ENCODE measurements at regions not wholly inside any gene's neighbourhood (a gene's known extent, or its start where the extent isn't known, plus 50 kb on each side); places are given as distances from the start of the nearest gene placed in this dataset.

DNA sequence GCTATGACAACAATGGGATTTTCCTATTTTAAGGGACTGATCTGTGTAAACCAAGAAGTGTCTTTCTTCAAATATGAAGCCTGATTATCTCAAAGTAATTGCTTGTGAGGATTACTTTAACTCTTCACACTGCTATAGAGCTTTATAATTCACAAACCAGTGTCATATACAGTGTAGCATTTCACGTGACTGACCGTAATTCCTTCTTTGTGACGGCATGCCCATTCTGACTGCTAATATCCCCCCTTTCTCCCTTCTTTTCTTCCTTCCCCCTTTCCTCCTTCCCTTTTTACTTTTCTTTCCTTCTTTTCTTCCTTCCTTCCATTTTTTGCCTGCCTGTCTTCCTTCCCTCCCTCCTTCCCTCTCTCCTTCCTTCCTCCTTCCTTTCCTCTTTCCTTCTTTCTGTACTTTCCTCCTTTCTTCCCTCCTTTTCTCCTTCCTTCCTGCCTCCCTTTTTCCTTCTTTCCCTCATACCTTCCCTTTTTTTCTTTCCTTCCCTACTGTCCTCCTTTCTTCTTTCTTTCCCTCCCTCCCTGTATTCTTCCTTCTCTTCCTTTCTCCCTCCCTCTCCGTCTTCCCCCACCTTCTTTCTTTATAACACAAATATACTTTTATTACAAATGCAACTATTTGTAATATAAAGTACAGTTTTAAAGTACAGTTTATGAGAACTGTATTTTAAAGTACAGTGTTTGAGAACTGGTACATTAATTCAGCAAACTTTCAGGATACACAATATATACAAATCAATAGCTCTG lies 75.0 kb upstream of the EXOC2 start:
- Histone ChIP-seq H4K20me1 (ENCODE audit: insufficient read depth, low read length) (no peaks in the 10 kb centered on the region), H3K9me3 (ENCODE audit: insufficient read depth, low read length, severe bottlenecking) (no peaks in the 10 kb centered on the region), H3K27me3 (ENCODE audit: insufficient read depth, low read length, poor library complexity) (peaks cover 15% of the 10 kb centered on the region), H2AFZ (ENCODE audit: low read depth, low read length) (no peak overlapping the region), H3K79me2 (ENCODE audit: insufficient read depth, low read length) (no peaks in the 10 kb centered on the region), H3K4me3 (ENCODE audit: low read depth in 1 of 2, low read length in 2 of 2) (no peak overlapping the region), H3K4me2 (ENCODE audit: insufficient read depth, low read length) (no peak overlapping the region), H3K27ac (ENCODE audit: low read length) (no peak overlapping the region), H3K9ac (ENCODE audit: low read depth, low read length) (no peak overlapping the region), H3K36me3 (ENCODE audit: insufficient read depth, low read length) (no peaks in the 10 kb centered on the region), H3K4me1 (ENCODE audit: insufficient read depth, low read length) (no peaks in the 10 kb centered on the region)
- ATAC-seq (ENCODE audit: insufficient read depth, low read depth) (no peak), DNase-seq (no peak)
- TF ChIP-seq, protein P1, sequence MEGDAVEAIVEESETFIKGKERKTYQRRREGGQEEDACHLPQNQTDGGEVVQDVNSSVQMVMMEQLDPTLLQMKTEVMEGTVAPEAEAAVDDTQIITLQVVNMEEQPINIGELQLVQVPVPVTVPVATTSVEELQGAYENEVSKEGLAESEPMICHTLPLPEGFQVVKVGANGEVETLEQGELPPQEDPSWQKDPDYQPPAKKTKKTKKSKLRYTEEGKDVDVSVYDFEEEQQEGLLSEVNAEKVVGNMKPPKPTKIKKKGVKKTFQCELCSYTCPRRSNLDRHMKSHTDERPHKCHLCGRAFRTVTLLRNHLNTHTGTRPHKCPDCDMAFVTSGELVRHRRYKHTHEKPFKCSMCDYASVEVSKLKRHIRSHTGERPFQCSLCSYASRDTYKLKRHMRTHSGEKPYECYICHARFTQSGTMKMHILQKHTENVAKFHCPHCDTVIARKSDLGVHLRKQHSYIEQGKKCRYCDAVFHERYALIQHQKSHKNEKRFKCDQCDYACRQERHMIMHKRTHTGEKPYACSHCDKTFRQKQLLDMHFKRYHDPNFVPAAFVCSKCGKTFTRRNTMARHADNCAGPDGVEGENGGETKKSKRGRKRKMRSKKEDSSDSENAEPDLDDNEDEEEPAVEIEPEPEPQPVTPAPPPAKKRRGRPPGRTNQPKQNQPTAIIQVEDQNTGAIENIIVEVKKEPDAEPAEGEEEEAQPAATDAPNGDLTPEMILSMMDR (IDR thresholded peaks at IDR 0.05; ENCODE audit: borderline replicate concordance, extremely low read depth, low read length, poor library complexity, severe bottlenecking), result no peak
- no peak for TF ChIP-seq EZH2 (IDR thresholded peaks at IDR 0.05; ENCODE audit: borderline replicate concordance, low read depth, low read length, severe bottlenecking)

DNA sequence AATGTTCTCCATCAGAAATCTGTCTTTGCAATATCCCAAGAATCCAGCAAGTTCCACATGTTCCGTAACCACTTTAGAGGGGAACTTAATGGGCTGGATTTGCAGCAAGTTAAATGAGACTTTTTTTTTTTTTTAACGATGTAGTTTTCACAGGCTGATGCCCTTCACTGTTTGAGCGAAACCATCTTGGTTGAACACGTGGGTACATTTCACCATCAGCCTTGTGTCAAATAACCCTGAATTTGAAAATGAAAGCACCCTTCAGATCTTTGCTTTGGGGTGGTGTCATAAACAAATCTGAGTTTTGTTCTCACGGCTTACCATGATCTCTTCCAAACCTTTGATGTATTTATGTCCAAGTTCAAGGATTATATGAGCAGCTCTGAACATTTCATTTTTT lies 73.7 kb upstream of the EXOC2 start:
- no peak for ATAC-seq (ENCODE audit: insufficient read depth, low read depth)
- H3K27ac ChIP-seq (ENCODE audit: low read length), result no peak overlapping the region
- no peak overlapping the region for H2AFZ ChIP-seq (ENCODE audit: low read depth, low read length)
- H3K4me1 ChIP-seq (ENCODE audit: insufficient read depth, low read length), result no peaks in the 10 kb centered on the region
- no peaks in the 10 kb centered on the region for H4K20me1 ChIP-seq (ENCODE audit: insufficient read depth, low read length)
- H3K36me3 ChIP-seq (ENCODE audit: insufficient read depth, low read length), result no peaks in the 10 kb centered on the region
- H3K4me3 ChIP-seq (ENCODE audit: low read depth in 1 of 2, low read length in 2 of 2), result no peak overlapping the region
- no peak for DNase-seq
- TF ChIP-seq EZH2 (IDR thresholded peaks at IDR 0.05; ENCODE audit: borderline replicate concordance, low read depth, low read length, severe bottlenecking), result no peak
- TF ChIP-seq, protein P1 (IDR thresholded peaks at IDR 0.05; ENCODE audit: borderline replicate concordance, extremely low read depth, low read length, poor library complexity, severe bottlenecking), result no peak
- H3K9ac ChIP-seq (ENCODE audit: low read depth, low read length), result no peak overlapping the region
- peaks cover 15% of the 10 kb centered on the region for H3K27me3 ChIP-seq (ENCODE audit: insufficient read depth, low read length, poor library complexity)
- no peaks in the 10 kb centered on the region for H3K79me2 ChIP-seq (ENCODE audit: insufficient read depth, low read length)
- no peak overlapping the region for H3K4me2 ChIP-seq (ENCODE audit: insufficient read depth, low read length)
- H3K9me3 ChIP-seq (ENCODE audit: insufficient read depth, low read length, severe bottlenecking), result no peaks in the 10 kb centered on the region

GRCh38 chr6:761997-762396 lies 69.1 kb upstream of the EXOC2 start:
- H3K27me3 ChIP-seq (ENCODE audit: insufficient read depth, low read length, poor library complexity), result peaks cover 17% of the 10 kb centered on the region
- H3K9ac ChIP-seq (ENCODE audit: low read depth, low read length), result no peak overlapping the region
- H3K4me2 ChIP-seq (ENCODE audit: insufficient read depth, low read length), result no peak overlapping the region

More at GRCh38 chr6:761997-762396, 69.1 kb upstream of the EXOC2 start:
- Histone ChIP-seq H3K36me3 (ENCODE audit: insufficient read depth, low read length) (no peaks in the 10 kb centered on the region), H2AFZ (ENCODE audit: low read depth, low read length) (no peak overlapping the region), H3K27ac (ENCODE audit: low read length) (no peak overlapping the region), H3K79me2 (ENCODE audit: insufficient read depth, low read length) (no peaks in the 10 kb centered on the region), H4K20me1 (ENCODE audit: insufficient read depth, low read length) (no peaks in the 10 kb centered on the region), H3K9me3 (ENCODE audit: insufficient read depth, low read length, severe bottlenecking) (no peaks in the 10 kb centered on the region), H3K4me1 (ENCODE audit: insufficient read depth, low read length) (no peaks in the 10 kb centered on the region), H3K4me3 (ENCODE audit: low read depth in 1 of 2, low read length in 2 of 2) (no peak overlapping the region)
- ATAC-seq (ENCODE audit: insufficient read depth, low read depth), result no peak
- DNase-seq, result no peak
- TF ChIP-seq EZH2 (IDR thresholded peaks at IDR 0.05; ENCODE audit: borderline replicate concordance, low read depth, low read length, severe bottlenecking), result no peak
- TF ChIP-seq, protein P1 (IDR thresholded peaks at IDR 0.05; ENCODE audit: borderline replicate concordance, extremely low read depth, low read length, poor library complexity, severe bottlenecking), result no peak

All from DND-41 (cell line).